Heart left ventricle (tissue), 16 donors: ENCODE measurements at regions not wholly inside any gene's neighbourhood (a gene's known extent, or its start where the extent isn't known, plus 50 kb on each side); places are given as distances from the start of the nearest gene placed in this dataset.
A peak's percentile ranks its signal among the peaks of the same experiment; 100 is the strongest.

Source experiments
- ATAC-seq, 4 donors: fragments of 200-7000 bp; cut with Tn5 transposase; one replicate each; pipeline ENCODE4 v1.9.1; 2020 to 2022; ENCODE audit warnings: moderate library complexity in 4 of 4, mild to moderate bottlenecking in 3 of 4, moderate number of reproducible peaks in 1 of 4
- DNase-seq, 5 donors: peaks; one replicate each; pipeline ENCODE4 v3.0.0-alpha.2; 2020
- H3K27ac ChIP-seq, 12 donors: fragments of 200-600 bp; sonication (generic) in 4 of 12; one replicate each; pipeline versions ENCODE4 v1.5.0 to v1.8.0; 2016 to 2022; ENCODE audit warnings: mild to moderate bottlenecking in 2 of 12
- H3K27me3 ChIP-seq, 9 donors: fragments of 200-600 bp; sonication (generic) in 2 of 9; one replicate each; pipeline versions ENCODE4 v1.5.1 to v1.8.0; 2016 to 2022; ENCODE audit warnings: mild to moderate bottlenecking in 3 of 9
- H3K36me3 ChIP-seq, 9 donors: fragments of 200-600 bp; sonication (generic) in 2 of 9; one replicate each; pipeline versions ENCODE4 v1.5.0 to v1.8.0; 2018 to 2022; ENCODE audit warnings: mild to moderate bottlenecking in 2 of 9
- H3K4me1 ChIP-seq, 12 donors: fragments of 200-600 bp; sonication (generic) in 4 of 12; one replicate each; pipeline versions ENCODE4 v1.5.0 to v1.8.0; 2016 to 2022; ENCODE audit warnings: mild to moderate bottlenecking in 3 of 12
- H3K4me3 ChIP-seq, 12 donors: fragments of 200-600 bp; sonication (generic) in 4 of 12; one replicate each; pipeline versions ENCODE4 v1.5.0 to v1.8.0; 2017 to 2022; ENCODE audit warnings: mild to moderate bottlenecking in 9 of 12, moderate library complexity in 4 of 12
- H3K9me3 ChIP-seq, 12 donors: fragments of 200-600 bp; sonication (generic) in 4 of 12; one replicate each; pipeline versions ENCODE4 v1.5.0 to v1.8.0; 2016 to 2022; ENCODE audit warnings: mild to moderate bottlenecking in 1 of 12
- POLR2A ChIP-seq, 2 donors: fragments of 450-650 bp; IDR thresholded peaks; one replicate each; pipeline ENCODE4 v1.6.1; 2017; ENCODE audit warnings: antibody characterized with exemption in 2 of 2, mild to moderate bottlenecking in 2 of 2, moderate library complexity in 2 of 2
- WGBS, 4 donors: extraction: QIAGEN DNeasy Blood & Tissue Kit in 2 of 4; methylation state at CpG; one replicate each; pipeline versions ENCODE4 v1.1.5 to v1.1.7; 2013 to 2018; 5-methylcytosine and 5-hydroxymethylcytosine counted together
- intact Hi-C, 10 donors: fragments of 100-400 bp; cut with DNase I; formaldehyde crosslinking; loops; one replicate each; pipeline versions ENCODE4 v1.11.1 to v1.14.2; 2022
- TF ChIP-seq, protein P1 (sequence below), 12 donors: fragments of 200-600 bp; sonication (generic) in 4 of 12; IDR thresholded peaks; one replicate each; pipeline versions ENCODE4 v1.5.0 to v1.8.0; 2018 to 2022; ENCODE audit warnings: antibody characterized with exemption in 12 of 12, mild to moderate bottlenecking in 5 of 12
- donor health status: ischemic (EF 13 %, LVEDD 7.1; RV severe dilation, severe dysfunction).
- donor health status: healthy with polysubstance abuse.
- donor health status: DM: no; HTN: yes; CAD: no.
- donor health status: DM: no; HTN: no; CAD: no.
- donor health status: ischemic (EF 25% LVEDD 6.9; RV normal size, moderate dysfunction).
- donor health status: ischemic (EF 25% LVEDD 5.7; RV mildly dilated, moderate dysfunction).
- donor health status: healthy.
- donor health status: DM: yes; HTN: yes; CAD: no.
- donor health status: ischemic (EF 35%, LVEDD 5.7; RV mildly dilated, moderate dysfunction).
- donor health status: nonischemic (EF 11% LVEDD 7.7; RV severe dilation, severe dysfunction).
- donor health status: DM: yes; HTN: yes; CAD: no.
- donor health status: PGD.
- donor health status: ischemic (EF 29% LVEDD 5.4; RV normal size, mild dysfunction).
- donor health status: nonischemic (EF 23%, LVEDD 6.1; RV moderate dilation, normal function).

GRCh38 chr11:69891421-69892236 is 72.4 kb upstream of the FGF3 start:
- peak in 1 of 5 donors; percentile 34 for DNase-seq

DNA sequence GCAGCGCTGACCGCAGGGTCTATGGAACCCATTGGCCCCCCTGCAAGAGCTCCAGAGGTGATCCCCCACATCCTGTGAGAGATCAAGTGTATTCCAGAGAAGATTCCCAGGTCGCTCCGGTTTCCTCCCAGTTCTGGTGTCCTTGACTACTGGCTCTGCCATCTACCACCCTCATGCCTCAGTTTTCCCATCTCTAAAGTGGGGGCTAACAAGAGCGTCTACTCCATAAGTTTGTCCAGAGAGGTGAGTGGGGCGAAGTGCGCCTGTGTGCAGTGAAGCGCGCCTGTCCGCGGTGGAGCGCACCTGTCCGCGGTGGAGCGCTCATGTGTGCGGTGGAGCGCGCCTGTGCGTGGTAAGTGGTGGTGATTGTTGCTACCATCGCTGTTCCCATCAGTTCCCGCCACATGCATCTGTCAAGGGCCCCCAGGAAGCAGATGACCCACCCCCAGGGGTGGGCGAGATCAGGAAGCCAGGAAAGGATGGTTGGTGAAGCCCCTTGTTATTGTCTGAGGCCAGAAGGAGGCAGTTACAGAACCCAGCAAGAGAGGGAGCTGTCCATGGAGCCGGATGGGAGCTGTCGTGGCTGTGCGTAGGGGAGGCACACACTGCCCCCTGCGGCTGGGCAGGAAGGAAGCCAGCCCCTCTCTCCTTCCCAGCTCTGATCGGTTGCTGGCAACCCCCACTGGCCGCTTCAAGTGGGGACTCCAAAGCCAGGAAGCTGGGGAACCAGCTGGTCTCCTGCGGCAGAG is 73.2 kb upstream of the FGF3 start:
- TF ChIP-seq POLR2A (IDR thresholded peaks at IDR 0.05): no peak
- TF ChIP-seq, protein P1, sequence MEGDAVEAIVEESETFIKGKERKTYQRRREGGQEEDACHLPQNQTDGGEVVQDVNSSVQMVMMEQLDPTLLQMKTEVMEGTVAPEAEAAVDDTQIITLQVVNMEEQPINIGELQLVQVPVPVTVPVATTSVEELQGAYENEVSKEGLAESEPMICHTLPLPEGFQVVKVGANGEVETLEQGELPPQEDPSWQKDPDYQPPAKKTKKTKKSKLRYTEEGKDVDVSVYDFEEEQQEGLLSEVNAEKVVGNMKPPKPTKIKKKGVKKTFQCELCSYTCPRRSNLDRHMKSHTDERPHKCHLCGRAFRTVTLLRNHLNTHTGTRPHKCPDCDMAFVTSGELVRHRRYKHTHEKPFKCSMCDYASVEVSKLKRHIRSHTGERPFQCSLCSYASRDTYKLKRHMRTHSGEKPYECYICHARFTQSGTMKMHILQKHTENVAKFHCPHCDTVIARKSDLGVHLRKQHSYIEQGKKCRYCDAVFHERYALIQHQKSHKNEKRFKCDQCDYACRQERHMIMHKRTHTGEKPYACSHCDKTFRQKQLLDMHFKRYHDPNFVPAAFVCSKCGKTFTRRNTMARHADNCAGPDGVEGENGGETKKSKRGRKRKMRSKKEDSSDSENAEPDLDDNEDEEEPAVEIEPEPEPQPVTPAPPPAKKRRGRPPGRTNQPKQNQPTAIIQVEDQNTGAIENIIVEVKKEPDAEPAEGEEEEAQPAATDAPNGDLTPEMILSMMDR (IDR thresholded peaks at IDR 0.05): no peak
- ATAC-seq (no peak), DNase-seq (peak in 2 of 5 donors; percentile 18 to 43)
- Histone ChIP-seq H3K9me3 (no peaks in the 10 kb centered on the region), H3K27ac (no peak overlapping the region), H3K27me3 (peaks cover 0 to 50% (median 20%) of the 10 kb centered on the region in 9 donors), H3K4me3 (no peak overlapping the region), H3K36me3 (no peaks in the 10 kb centered on the region), H3K4me1 (peaks cover 0 to 8% (median 0%) of the 10 kb centered on the region in 12 donors)
- intact Hi-C loops: loop anchor here in 1 of 10 donors (5.0 kb wide), 1 partner anchor 185 kb away; no protein-coding TSS in a partner anchor
- 72 to 83% (median 74%) methylated on average over 26 to 29 of the region's 29 CpGs for WGBS, 4 donors

More at GRCh38 chr11:69891421-69892236, 72.4 kb upstream of the FGF3 start:
- Histone ChIP-seq H3K4me3 (no peak overlapping the region), H3K9me3 (no peaks in the 10 kb centered on the region), H3K27me3 (peaks cover 0 to 50% (median 20%) of the 10 kb centered on the region in 9 donors), H3K27ac (no peak overlapping the region), H3K4me1 (peaks cover 0 to 8% (median 0%) of the 10 kb centered on the region in 12 donors), H3K36me3 (no peaks in the 10 kb centered on the region)
- ATAC-seq: peak in 2 of 4 donors; percentile 17 to 42
- 59 to 70% (median 66%) methylated on average over 37 to 46 of the region's 46 CpGs for WGBS, 4 donors
- intact Hi-C loops: loop anchor here in 1 of 10 donors (5.0 kb wide), 1 partner anchor 184 kb away; no protein-coding TSS in a partner anchor
- no peak for TF ChIP-seq POLR2A (IDR thresholded peaks at IDR 0.05)
- TF ChIP-seq, protein P1 (IDR thresholded peaks at IDR 0.05): no peak

DNA sequence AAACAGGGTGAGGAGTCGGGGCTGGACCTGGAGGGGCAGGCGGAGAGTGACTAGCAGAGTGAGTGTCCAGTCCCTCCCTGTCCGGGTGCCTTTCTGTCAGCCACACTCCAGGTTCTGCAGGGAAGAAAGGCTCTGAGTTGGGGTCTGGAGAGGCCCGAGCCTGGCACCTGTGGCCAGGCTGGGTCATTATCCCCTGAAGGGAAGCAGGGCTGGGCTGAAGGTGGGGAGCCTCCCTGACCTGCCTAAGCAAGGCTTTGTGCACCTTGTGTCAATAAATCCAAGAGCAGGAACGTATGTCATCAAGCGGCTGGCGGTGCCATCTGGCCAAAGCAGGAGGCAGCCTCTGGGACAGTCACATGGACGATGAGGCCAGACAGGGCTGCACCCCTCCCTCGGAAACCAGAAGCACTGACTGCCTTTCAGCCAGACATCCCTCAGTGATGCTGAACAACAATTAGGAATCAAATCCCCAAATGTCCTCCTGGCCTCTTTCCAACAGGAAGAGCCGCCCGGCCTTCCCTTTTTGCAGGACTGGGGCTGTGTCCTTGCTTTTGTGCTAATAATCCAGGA is 73.9 kb upstream of the FGF3 start:
- Histone ChIP-seq H3K9me3 (no peaks in the 10 kb centered on the region), H3K36me3 (no peaks in the 10 kb centered on the region), H3K27me3 (peaks cover 0 to 50% (median 20%) of the 10 kb centered on the region in 9 donors), H3K4me3 (no peak overlapping the region), H3K27ac (no peak overlapping the region), H3K4me1 (peaks cover 0 to 8% (median 0%) of the 10 kb centered on the region in 12 donors)
- no peak for TF ChIP-seq POLR2A (IDR thresholded peaks at IDR 0.05)
- TF ChIP-seq, protein P1 (IDR thresholded peaks at IDR 0.05): no peak
- DNase-seq (peak in 3 of 5 donors; percentile 21 to 40 (median 25)), ATAC-seq (no peak)
- WGBS, 4 donors: 45 to 55% (median 49%) methylated on average over 10 to 11 of the region's 11 CpGs
- intact Hi-C loops: loop anchor here in 1 of 10 donors (5.0 kb wide), 1 partner anchor 186 kb away; no protein-coding TSS in a partner anchor
